ENCODE measurements at regions not wholly inside any gene's neighbourhood (a gene's known extent, or its start where the extent isn't known, plus 50 kb on each side); places are given as distances from the start of the nearest gene placed in this dataset.

DNA sequence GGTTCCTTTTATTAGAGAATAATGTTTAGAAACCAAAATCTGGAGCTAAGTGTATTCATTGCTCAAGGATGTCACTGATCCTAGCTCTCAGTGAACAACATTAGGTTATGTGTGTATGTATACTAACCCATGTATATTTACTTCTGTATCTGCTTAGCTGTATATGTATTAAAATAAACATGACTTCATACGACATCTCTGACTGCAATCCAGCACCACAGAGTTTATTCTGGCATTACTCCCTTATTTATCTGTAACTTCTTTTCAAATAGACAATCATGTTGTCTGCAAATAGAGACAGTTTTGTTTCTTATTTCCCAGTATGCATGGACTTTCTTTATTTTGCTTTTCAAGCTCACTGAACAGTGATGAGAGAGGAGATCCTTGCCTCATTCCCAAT, 441.0 kb upstream of the NFE2L3 start:
- Histone ChIP-seq H3K79me2 (ENCODE audit: insufficient read depth, low read length) (no peaks in the 10 kb centered on the region), H3K4me1 (ENCODE audit: insufficient read depth, low read length) (no peaks in the 10 kb centered on the region), H3K9ac (ENCODE audit: low read depth, low read length) (no peak overlapping the region), H3K4me2 (ENCODE audit: insufficient read depth, low read length) (no peak overlapping the region), H2AFZ (ENCODE audit: low read depth, low read length) (no peak overlapping the region), H3K36me3 (ENCODE audit: insufficient read depth, low read length) (no peaks in the 10 kb centered on the region), H4K20me1 (ENCODE audit: insufficient read depth, low read length) (no peaks in the 10 kb centered on the region), H3K27ac (ENCODE audit: low read length) (no peak overlapping the region), H3K4me3 (ENCODE audit: low read depth in 1 of 2, low read length in 2 of 2) (no peak overlapping the region), H3K27me3 (ENCODE audit: insufficient read depth, low read length, poor library complexity) (peaks cover 2% of the 10 kb centered on the region), H3K9me3 (ENCODE audit: insufficient read depth, low read length, severe bottlenecking) (no peaks in the 10 kb centered on the region)
- ATAC-seq (ENCODE audit: insufficient read depth, low read depth) (no peak), DNase-seq (no peak)
- TF ChIP-seq CTCF (IDR thresholded peaks at IDR 0.05; ENCODE audit: borderline replicate concordance, extremely low read depth, low read length, poor library complexity, severe bottlenecking) (no peak), EZH2 (IDR thresholded peaks at IDR 0.05; ENCODE audit: borderline replicate concordance, low read depth, low read length, severe bottlenecking) (no peak)

GRCh38 chr7:25711940-25712339, 440.1 kb upstream of the NFE2L3 start:
- Histone ChIP-seq H3K4me1 (ENCODE audit: insufficient read depth, low read length) (no peaks in the 10 kb centered on the region), H3K27me3 (ENCODE audit: insufficient read depth, low read length, poor library complexity) (peaks cover 2% of the 10 kb centered on the region), H2AFZ (ENCODE audit: low read depth, low read length) (no peak overlapping the region), H3K4me2 (ENCODE audit: insufficient read depth, low read length) (no peak overlapping the region), H3K4me3 (ENCODE audit: low read depth in 1 of 2, low read length in 2 of 2) (no peak overlapping the region), H3K36me3 (ENCODE audit: insufficient read depth, low read length) (no peaks in the 10 kb centered on the region), H3K9ac (ENCODE audit: low read depth, low read length) (no peak overlapping the region), H3K79me2 (ENCODE audit: insufficient read depth, low read length) (no peaks in the 10 kb centered on the region), H3K27ac (ENCODE audit: low read length) (no peak overlapping the region), H3K9me3 (ENCODE audit: insufficient read depth, low read length, severe bottlenecking) (no peaks in the 10 kb centered on the region), H4K20me1 (ENCODE audit: insufficient read depth, low read length) (no peaks in the 10 kb centered on the region)
- DNase-seq (no peak), ATAC-seq (ENCODE audit: insufficient read depth, low read depth) (no peak)
- no peak for TF ChIP-seq EZH2 (IDR thresholded peaks at IDR 0.05; ENCODE audit: borderline replicate concordance, low read depth, low read length, severe bottlenecking)
- no peak for TF ChIP-seq CTCF (IDR thresholded peaks at IDR 0.05; ENCODE audit: borderline replicate concordance, extremely low read depth, low read length, poor library complexity, severe bottlenecking)

DNA sequence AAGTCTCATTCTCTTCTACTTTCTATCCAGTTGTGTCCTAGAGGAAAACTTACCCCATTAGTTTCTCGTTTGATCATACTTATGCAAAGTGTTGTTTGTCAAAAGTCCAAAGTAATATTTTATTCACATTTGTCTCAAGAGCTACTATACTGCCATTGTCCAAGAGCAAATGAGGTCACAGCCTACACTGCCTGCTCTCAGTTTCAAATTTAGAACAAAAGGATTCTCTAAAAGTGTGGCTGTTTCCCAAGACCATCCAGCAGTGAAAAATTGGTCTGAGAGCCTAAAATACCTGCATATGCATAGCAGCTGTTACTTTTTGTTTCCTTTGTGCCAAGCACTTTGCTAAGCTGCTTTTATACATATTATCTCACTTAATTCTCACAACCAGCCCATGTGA, 439.5 kb upstream of the NFE2L3 start:
- Histone ChIP-seq H2AFZ (ENCODE audit: low read depth, low read length) (no peak overlapping the region), H3K4me2 (ENCODE audit: insufficient read depth, low read length) (no peak overlapping the region), H4K20me1 (ENCODE audit: insufficient read depth, low read length) (no peaks in the 10 kb centered on the region), H3K4me3 (ENCODE audit: low read depth in 1 of 2, low read length in 2 of 2) (no peak overlapping the region), H3K9me3 (ENCODE audit: insufficient read depth, low read length, severe bottlenecking) (no peaks in the 10 kb centered on the region), H3K9ac (ENCODE audit: low read depth, low read length) (no peak overlapping the region), H3K27ac (ENCODE audit: low read length) (no peak overlapping the region), H3K27me3 (ENCODE audit: insufficient read depth, low read length, poor library complexity) (peaks cover 2% of the 10 kb centered on the region), H3K79me2 (ENCODE audit: insufficient read depth, low read length) (no peaks in the 10 kb centered on the region), H3K36me3 (ENCODE audit: insufficient read depth, low read length) (no peaks in the 10 kb centered on the region), H3K4me1 (ENCODE audit: insufficient read depth, low read length) (no peaks in the 10 kb centered on the region)
- TF ChIP-seq EZH2 (IDR thresholded peaks at IDR 0.05; ENCODE audit: borderline replicate concordance, low read depth, low read length, severe bottlenecking): no peak
- TF ChIP-seq CTCF (IDR thresholded peaks at IDR 0.05; ENCODE audit: borderline replicate concordance, extremely low read depth, low read length, poor library complexity, severe bottlenecking): no peak
- DNase-seq (no peak), ATAC-seq (ENCODE audit: insufficient read depth, low read depth) (no peak)

- DNase-seq: no peak
- Histone ChIP-seq H3K9me3 (ENCODE audit: insufficient read depth, low read length, severe bottlenecking) (no peaks in the 10 kb centered on the region), H3K27me3 (ENCODE audit: insufficient read depth, low read length, poor library complexity) (peaks cover 2% of the 10 kb centered on the region), H3K27ac (ENCODE audit: low read length) (no peak overlapping the region), H2AFZ (ENCODE audit: low read depth, low read length) (no peak overlapping the region), H3K4me1 (ENCODE audit: insufficient read depth, low read length) (no peaks in the 10 kb centered on the region), H3K36me3 (ENCODE audit: insufficient read depth, low read length) (no peaks in the 10 kb centered on the region), H3K79me2 (ENCODE audit: insufficient read depth, low read length) (no peaks in the 10 kb centered on the region), H4K20me1 (ENCODE audit: insufficient read depth, low read length) (no peaks in the 10 kb centered on the region), H3K4me2 (ENCODE audit: insufficient read depth, low read length) (no peak overlapping the region), H3K4me3 (ENCODE audit: low read depth in 1 of 2, low read length in 2 of 2) (no peak overlapping the region), H3K9ac (ENCODE audit: low read depth, low read length) (no peak overlapping the region)
- TF ChIP-seq CTCF (IDR thresholded peaks at IDR 0.05; ENCODE audit: borderline replicate concordance, extremely low read depth, low read length, poor library complexity, severe bottlenecking) (no peak), EZH2 (IDR thresholded peaks at IDR 0.05; ENCODE audit: borderline replicate concordance, low read depth, low read length, severe bottlenecking) (no peak)
- no peak for ATAC-seq (ENCODE audit: insufficient read depth, low read depth)
Observed at GRCh38 chr7:25714013-25714412, 438.0 kb upstream of the NFE2L3 start.
